ENCODE measurements at regions not wholly inside any gene's neighbourhood (a gene's known extent, or its start where the extent isn't known, plus 50 kb on each side); places are given as distances from the start of the nearest gene placed in this dataset.

GRCh38 chr20:39646874-39647413 is 684.8 kb downstream of the DHX35 start:
- no peaks in the 10 kb centered on the region for H3K9me3 ChIP-seq (ENCODE audit: insufficient read depth in 2 of 2, low read depth in 1 of 2, low read length in 1 of 2)
- H2BK5ac ChIP-seq (ENCODE audit: low read depth, low read length) = no peak overlapping the region
- no peak overlapping the region for H2BK120ac ChIP-seq (replicated peaks; ENCODE audit: low read depth, low read length)
- no peak overlapping the region for H3K14ac ChIP-seq (ENCODE audit: insufficient read length)
- TF ChIP-seq TEAD4 (IDR thresholded peaks at IDR 0.05; ENCODE audit: low read depth, low read length) (no peak), CHD2 (IDR thresholded peaks at IDR 0.05; ENCODE audit: low read length) (no peak), JUN (IDR thresholded peaks at IDR 0.05; ENCODE audit: low read depth, low read length) (no peak), FOSL1 (IDR thresholded peaks at IDR 0.05; ENCODE audit: insufficient read depth, low read depth, low read length) (no peak), CHD1 (IDR thresholded peaks at IDR 0.05; ENCODE audit: low read depth, low read length) (no peak), RAD21 (IDR thresholded peaks at IDR 0.05 in 1 of 2, conservative IDR thresholded peaks at IDR 0.05 in 1 of 2; ENCODE audit: low read depth in 2 of 2, low read length in 2 of 2) (no peak), SIRT6 (IDR thresholded peaks at IDR 0.05; ENCODE audit: low read length) (no peak), RXRA (IDR thresholded peaks at IDR 0.05; ENCODE audit: insufficient read depth, low read depth, low read length) (no peak), SP4 (IDR thresholded peaks at IDR 0.05; ENCODE audit: low read length) (no peak)
- TF ChIP-seq, protein P1, sequence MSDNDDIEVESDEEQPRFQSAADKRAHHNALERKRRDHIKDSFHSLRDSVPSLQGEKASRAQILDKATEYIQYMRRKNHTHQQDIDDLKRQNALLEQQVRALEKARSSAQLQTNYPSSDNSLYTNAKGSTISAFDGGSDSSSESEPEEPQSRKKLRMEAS (IDR thresholded peaks at IDR 0.05) = no peak
- TF ChIP-seq, protein P2, sequence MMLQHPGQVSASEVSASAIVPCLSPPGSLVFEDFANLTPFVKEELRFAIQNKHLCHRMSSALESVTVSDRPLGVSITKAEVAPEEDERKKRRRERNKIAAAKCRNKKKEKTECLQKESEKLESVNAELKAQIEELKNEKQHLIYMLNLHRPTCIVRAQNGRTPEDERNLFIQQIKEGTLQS (IDR thresholded peaks at IDR 0.05; ENCODE audit: insufficient read depth, low read depth, low read length) = no peak
- no peaks in the 10 kb centered on the region for H3K79me1 ChIP-seq (ENCODE audit: low read depth, low read length)
- no peak overlapping the region for H3K23ac ChIP-seq (ENCODE audit: insufficient read length)
- no peaks in the 10 kb centered on the region for H3K79me2 ChIP-seq (ENCODE audit: control insufficient read depth in 1 of 2, insufficient read depth in 2 of 2, low read length in 2 of 2)
- no peak overlapping the region for H3K27ac ChIP-seq (ENCODE audit: low read depth, low read length)
- H2BK12ac ChIP-seq (ENCODE audit: low read depth, low read length) = no peak overlapping the region
- no peak overlapping the region for H4K91ac ChIP-seq (replicated peaks; ENCODE audit: insufficient read length, low read length)
- no peak overlapping the region for H2AFZ ChIP-seq (ENCODE audit: low read length)
- H3K4me2 ChIP-seq (ENCODE audit: insufficient read depth in 1 of 2, low read depth in 2 of 2, low read length in 2 of 2) = no peak overlapping the region
- no peaks in the 10 kb centered on the region for H4K20me1 ChIP-seq (replicated peaks in 1 of 2; ENCODE audit: control insufficient read depth in 1 of 2, insufficient read depth in 2 of 2, low read length in 2 of 2)
- no peaks in the 10 kb centered on the region for H3K27me3 ChIP-seq (replicated peaks in 1 of 4; ENCODE audit: control insufficient read depth in 3 of 4, extremely low read depth in 1 of 4, insufficient read depth in 3 of 4, low read length in 3 of 4)
- H3K18ac ChIP-seq (ENCODE audit: extremely low read depth, low read length) = no peak overlapping the region
- no peak overlapping the region for H4K8ac ChIP-seq (ENCODE audit: extremely low read depth, insufficient read depth, low read length)
- no peak overlapping the region; the same call in 1 of the 2 replicates for H2BK20ac ChIP-seq (ENCODE audit: low read length)
- DNase-seq (ENCODE audit: low read depth in 1 of 2, low spot score in 2 of 2) = no peak
- no peak overlapping the region for H3K9ac ChIP-seq (replicated peaks in 1 of 4; ENCODE audit: extremely low read depth in 1 of 4, low read depth in 3 of 4, low read length in 3 of 4)
- no peak overlapping the region for H3K56ac ChIP-seq (replicated peaks; ENCODE audit: insufficient read length, low read depth, low read length)
- peaks cover 0 to 5% (median 0%) of the 10 kb centered on the region in 4 experiments; a peak in 1 of 7 replicates for H3K4me1 ChIP-seq (replicated peaks in 1 of 4; ENCODE audit: control insufficient read depth in 3 of 4, insufficient read depth in 4 of 4, low read length in 3 of 4)
- ChIA-PET CTCF (ENCODE audit: partially characterized antibody) (interaction anchor here (1.4 kb wide), 1 partner anchor 378 kb away, joined by 4 read pairs; no protein-coding TSS in a partner anchor), POLR2A (ENCODE audit: partially characterized antibody) (interaction anchor here (0.6 kb wide), 1 partner anchor 558 kb away, joined by 3 read pairs; no protein-coding TSS in a partner anchor)
- WGBS, 2 experiments (ENCODE audit: extremely low coverage in 1 of 2, insufficient coverage in 1 of 2, insufficient read length in 1 of 2, insufficient replicate concordance in 2 of 2, low coverage in 1 of 2, low lambda C conversion rate in 2 of 2, missing lambda C conversion rate in 1 of 2) = 91% methylated on average over 7 of the region's 7 CpGs; no CpG with 5 or more reads in 1 of the 2 experiments
- no peaks in the 10 kb centered on the region for H3K23me2 ChIP-seq (ENCODE audit: low read depth, low read length)
- H3K4ac ChIP-seq (replicated peaks; ENCODE audit: insufficient read length, low read depth, low read length) = no peak overlapping the region
- no peak overlapping the region for H2AK5ac ChIP-seq (ENCODE audit: low read depth, low read length)
- no peak for FAIRE-seq
- H3K4me3 ChIP-seq (ENCODE audit: extremely low read depth in 1 of 4, insufficient read depth in 2 of 4, low read depth in 3 of 4, low read length in 4 of 4) = no peak overlapping the region
- H3K36me3 ChIP-seq (ENCODE audit: control insufficient read depth in 2 of 4, insufficient read depth in 4 of 4, low read length in 3 of 4) = no peaks in the 10 kb centered on the region
- H2BK15ac ChIP-seq (ENCODE audit: low read length) = no peak overlapping the region
- H4K5ac ChIP-seq (ENCODE audit: insufficient read length, low read depth, low read length) = no peak overlapping the region
